ENCODE measurements at regions not wholly inside any gene's neighbourhood (a gene's known extent, or its start where the extent isn't known, plus 50 kb on each side); places are given as distances from the start of the nearest gene placed in this dataset.

DNA sequence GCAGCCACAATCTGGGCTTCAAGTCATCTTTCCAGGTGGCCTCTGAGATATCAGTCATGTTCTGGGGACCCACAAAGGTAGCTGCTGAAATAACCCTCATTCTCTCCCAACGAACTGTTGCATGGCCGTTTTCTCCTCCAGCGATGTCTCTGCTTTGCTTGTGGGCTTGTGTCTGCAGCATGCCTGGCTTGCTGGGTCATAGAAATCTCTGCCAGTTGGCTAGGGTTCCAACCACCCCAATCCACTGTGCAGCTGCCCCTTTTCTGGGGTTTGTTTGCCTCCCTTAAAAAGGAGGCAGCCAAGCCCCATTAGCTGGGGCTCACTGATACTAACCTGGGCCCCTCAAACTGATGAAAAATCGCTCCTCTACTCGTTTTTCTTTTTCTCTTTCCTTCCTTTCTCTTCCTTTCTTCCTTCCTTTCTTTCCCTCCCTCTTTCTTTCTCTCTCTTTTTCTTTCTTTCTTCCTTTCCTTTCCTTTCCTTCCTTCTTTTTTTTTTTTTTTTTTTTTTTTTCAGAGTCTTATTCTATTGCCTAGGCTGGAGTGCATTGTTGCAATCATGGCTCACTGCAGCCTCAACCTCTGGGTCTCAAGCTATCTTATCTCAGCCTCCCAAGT is 680.0 kb downstream of the EPHA4 start:
- no peak for DNase-seq (ENCODE audit: low read depth in 2 of 2)

- no peak for DNase-seq (ENCODE audit: low read depth in 2 of 2)
These were observed 678.7 kb downstream of the EPHA4 start for GRCh38 chr2:220893411-220893810.

DNA sequence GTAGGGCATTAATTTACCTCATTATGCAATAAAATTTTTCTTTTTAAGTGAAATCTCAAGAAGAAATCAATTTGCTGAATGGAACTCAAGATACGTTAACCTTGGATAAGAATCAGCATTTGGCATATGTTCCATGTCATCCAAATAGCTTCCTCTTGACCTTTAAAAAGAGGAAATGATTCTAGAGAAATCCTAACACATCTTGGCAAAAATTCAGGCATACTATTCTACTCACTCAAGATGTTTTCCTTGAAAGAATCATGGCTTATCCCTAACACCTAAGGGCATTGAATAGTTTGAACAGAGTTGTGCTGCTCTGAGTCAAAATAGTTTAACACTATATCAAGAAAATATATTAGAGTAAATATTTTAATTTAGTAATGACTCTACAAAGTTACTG is 678.0 kb downstream of the EPHA4 start:
- DNase-seq (ENCODE audit: low read depth in 2 of 2) = no peak

GRCh38 chr2:220899492-220899891 is 672.6 kb downstream of the EPHA4 start:
- DNase-seq (ENCODE audit: low read depth in 2 of 2) = no peak

GRCh38 chr2:220904015-220904414 is 668.1 kb downstream of the EPHA4 start:
- DNase-seq (ENCODE audit: low read depth in 2 of 2) = no peak

DNA sequence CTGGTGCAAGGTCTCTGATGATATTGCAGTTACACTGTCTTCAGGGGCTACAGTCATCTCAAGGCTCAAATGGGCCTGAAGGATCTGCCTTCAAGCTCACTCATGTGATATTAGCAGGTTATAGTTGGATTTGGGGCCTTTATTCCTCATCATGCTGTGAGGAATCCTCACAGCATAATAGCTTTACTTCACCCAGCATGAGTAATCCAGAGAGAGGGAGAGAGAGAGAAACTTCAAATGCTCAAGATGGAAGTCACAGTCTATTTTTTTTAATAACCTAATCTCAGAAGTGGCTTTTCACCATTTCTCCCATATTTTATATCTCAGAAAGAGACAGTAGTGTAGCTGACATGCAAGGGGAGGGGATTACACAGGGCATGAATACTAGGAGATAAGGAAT is 658.7 kb downstream of the EPHA4 start:
- DNase-seq (ENCODE audit: low read depth in 2 of 2) = no peak

GRCh38 chr2:220915092-220915623 is 656.9 kb downstream of the EPHA4 start:
- no peak for DNase-seq (ENCODE audit: low read depth in 2 of 2)

GRCh38 chr2:220916931-220917330 is 655.2 kb downstream of the EPHA4 start:
- DNase-seq (ENCODE audit: low read depth in 2 of 2) = no peak

- no peak for DNase-seq (ENCODE audit: low read depth in 2 of 2)
These were observed 641.6 kb downstream of the EPHA4 start for GRCh38 chr2:220930271-220931076.

GRCh38 chr2:220931491-220931890 is 640.6 kb downstream of the EPHA4 start:
- no peak for DNase-seq (ENCODE audit: low read depth in 2 of 2)

GRCh38 chr2:220932041-220932440 is 640.1 kb downstream of the EPHA4 start:
- no peak for DNase-seq (ENCODE audit: low read depth in 2 of 2)

DNA sequence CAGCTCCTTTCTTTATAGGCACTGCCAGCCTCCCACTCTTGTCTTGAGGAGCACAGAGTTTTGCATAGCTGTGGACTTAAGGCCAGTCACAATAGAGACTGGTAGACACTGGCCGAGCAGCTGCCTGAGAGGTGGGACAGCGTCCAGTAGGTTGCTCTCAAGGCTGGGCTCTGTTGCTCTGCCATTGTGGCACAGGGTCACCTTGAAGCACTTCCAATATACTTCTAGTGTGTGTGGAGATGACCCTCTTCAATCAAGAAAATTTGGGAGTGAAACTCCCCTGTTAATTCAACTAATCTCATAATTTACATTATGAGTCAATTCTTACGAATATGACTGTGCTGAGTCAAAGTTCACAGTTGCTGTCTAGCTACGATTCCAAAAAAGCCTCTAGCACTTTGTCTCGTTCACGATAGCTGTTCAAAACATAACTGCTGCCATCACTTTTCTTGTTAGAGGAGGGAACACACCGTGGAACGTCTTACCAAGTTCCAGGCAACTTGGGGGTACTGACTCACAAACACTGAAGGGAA is 636.2 kb downstream of the EPHA4 start:
- DNase-seq (ENCODE audit: low read depth in 2 of 2) = no peak

DNA sequence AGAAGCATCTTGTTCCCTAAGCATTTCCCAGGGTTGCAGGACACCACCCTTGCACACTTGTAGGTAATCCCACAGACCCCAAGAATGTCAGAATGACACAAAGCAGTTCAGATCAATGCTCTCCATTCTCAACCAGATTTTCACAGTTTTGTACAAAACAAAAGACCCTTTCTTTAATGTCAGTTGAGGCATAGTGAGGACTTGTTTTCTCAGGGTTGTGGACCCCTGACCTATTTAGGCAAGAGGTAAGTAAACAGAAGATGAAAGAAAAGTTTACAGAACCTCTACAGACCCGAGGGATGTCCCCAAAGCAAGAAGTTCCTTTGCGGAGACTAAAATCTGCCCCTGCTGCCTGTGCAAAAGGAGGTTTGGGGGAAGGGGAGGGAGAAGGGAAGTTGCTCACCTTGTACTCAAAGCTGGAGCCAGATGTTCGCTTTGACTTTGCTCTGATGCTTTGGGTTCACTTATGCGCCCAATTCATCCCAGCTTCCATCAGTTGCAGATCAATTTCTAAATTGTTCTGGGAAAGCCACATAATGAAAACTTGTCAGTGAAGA is 635.4 kb downstream of the EPHA4 start:
- no peak for DNase-seq (ENCODE audit: low read depth in 2 of 2)

DNA sequence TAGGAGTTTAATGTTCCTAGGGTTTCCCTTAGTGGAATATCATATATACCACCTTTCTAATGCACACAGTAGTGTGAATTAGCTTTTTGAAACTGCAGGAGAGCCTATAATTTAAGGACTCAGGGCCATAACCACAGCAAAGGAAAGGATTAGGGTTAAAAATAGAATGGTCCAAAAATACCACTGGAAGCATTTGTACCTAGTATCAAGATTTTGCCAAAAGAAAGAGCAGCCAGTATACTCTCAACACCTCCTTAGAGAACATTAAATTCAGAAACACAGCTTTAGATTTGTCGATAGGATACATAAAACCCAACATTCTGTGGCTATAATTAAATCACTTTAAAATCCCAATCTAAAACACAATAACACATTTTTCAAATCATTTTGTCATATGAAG is 634.9 kb downstream of the EPHA4 start:
- no peak for DNase-seq (ENCODE audit: low read depth in 2 of 2)

DNA sequence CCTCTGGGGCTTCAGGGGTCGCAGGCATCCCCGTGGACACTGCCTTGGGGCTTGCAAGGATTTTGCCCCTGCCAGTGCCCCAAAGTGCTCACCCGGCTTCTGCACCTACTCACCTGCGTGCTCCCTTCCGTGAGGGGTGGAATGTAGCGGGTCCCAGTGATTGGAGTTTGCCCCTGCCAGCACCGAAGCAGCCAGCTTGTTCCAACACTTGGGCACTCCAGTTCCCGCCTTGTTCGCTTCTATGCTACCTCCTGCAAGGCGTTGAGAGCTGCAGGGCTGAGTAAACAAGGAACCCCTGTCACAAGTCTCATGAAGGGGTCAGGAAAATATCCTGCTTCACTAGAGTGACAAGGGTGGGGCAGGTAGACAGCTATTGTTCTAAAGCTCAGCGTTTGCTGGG is 631.5 kb downstream of the EPHA4 start:
- no peak for DNase-seq (ENCODE audit: low read depth in 2 of 2)

- DNase-seq (ENCODE audit: low read depth in 2 of 2) = no peak
These were observed 630.4 kb downstream of the EPHA4 start for GRCh38 chr2:220941683-220942082.

GRCh38 chr2:220946552-220946951 is 625.6 kb downstream of the EPHA4 start:
- DNase-seq (ENCODE audit: low read depth in 2 of 2) = no peak

GRCh38 chr2:220948579-220948978 is 623.5 kb downstream of the EPHA4 start:
- no peak for DNase-seq (ENCODE audit: low read depth in 2 of 2)

- no peak for DNase-seq (ENCODE audit: low read depth in 2 of 2)
These were observed 622.6 kb downstream of the EPHA4 start for GRCh38 chr2:220949466-220949865.

GRCh38 chr2:220955776-220956175 is 616.3 kb downstream of the EPHA4 start:
- DNase-seq (ENCODE audit: low read depth in 2 of 2) = no peak

DNA sequence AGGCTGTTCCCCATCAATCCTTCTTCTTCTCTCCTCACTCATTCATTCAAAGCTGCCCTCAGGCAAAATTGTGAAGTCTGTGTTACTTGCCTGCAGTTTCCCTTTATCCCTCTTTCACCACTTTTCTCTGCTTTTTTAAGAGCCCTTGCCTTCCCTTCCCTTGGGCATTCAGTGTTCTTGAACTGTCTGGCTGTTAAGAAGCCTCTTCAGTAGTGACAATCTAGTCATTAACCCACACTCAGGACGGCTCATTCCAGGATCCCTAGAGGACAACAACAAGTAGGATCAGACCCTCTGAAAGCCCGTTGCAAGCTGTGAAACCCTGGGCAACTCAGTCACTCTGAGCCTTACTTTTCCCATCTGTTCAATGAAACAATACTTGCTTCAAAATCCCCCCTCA is 615.7 kb downstream of the EPHA4 start:
- DNase-seq (ENCODE audit: low read depth in 2 of 2) = no peak

GRCh38 chr2:220959391-220959802 is 612.7 kb downstream of the EPHA4 start:
- no peak for DNase-seq (ENCODE audit: low read depth in 2 of 2)
